Activated CD4-positive, alpha-beta T cell treated with anti-CD3 and anti-CD28 coated beads for 24 hours (primary cell): ENCODE measurements at regions not wholly inside any gene's neighbourhood (a gene's known extent, or its start where the extent isn't known, plus 50 kb on each side); places are given as distances from the start of the nearest gene placed in this dataset.

Experiments
- DNase-seq, 2 donors: peaks; one replicate each; pipeline ENCODE4 v3.0.0-alpha.2; 2020; ENCODE audit warnings: low read depth in 2 of 2

DNA sequence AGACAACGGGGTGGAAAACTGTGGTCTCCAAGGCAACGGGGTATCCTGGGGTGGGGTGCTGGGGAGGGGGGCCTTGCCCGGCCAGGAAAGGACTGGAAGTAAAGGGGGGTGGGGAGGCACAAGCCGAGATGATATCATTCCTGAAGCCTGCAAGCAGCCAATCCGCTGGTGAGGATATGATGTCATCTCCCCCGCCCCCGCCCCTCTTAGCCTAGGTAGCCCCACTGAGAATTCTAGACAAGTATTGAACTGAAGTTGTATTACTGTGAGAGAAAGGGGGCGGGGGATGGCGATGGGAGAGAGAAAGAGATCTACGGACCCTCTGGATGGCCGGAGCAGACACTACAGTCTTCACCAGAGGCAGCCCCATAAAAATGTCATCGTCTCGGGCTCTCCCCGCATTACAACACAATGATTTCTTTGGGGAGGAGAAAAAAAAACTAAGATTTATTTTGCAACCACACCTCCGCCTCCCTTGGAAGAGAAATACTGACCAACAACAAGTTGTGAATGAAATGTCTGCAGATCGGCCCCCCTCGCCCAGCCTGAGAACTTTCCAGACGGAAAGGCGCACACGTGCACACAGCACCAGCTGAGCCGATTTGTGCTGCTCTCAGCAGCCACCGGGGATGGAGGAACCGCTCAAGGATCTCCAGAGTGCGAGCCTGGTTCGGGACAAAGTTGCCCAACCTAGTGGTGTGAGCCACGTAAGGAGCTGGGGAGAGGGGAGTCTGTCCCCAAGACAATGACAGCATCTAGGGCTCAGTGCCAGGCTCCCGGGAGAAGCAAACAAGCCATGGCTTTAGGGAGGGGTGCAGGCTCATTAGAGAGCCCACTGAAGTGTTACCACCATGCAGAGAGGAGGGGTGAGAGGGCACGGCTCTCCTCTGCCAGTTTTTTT lies 222.1 kb downstream of the SOX9 start:
- DNase-seq: no peak

GRCh38 chr17:72343911-72344310 lies 223.1 kb downstream of the SOX9 start:
- no peak for DNase-seq

DNA sequence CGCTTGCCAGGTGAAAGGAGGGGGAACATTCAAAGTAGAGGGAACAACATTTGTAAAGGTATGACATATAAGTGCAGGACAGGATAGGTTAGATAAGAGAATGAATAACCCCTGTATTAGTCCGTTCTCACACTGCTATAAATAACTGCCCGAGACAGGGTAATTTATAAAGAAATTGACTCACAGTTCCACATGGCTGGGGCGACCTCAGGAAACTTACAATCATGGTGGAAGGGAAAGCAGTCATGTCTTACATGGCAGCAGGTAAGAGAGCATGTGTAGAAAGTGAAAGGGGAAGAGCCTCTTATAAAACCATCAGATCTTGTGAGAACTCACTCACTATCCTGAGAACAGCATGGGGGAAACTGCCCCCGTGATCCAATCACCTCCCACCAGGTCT lies 223.8 kb downstream of the SOX9 start:
- no peak for DNase-seq

GRCh38 chr17:72345088-72345487 lies 224.3 kb downstream of the SOX9 start:
- DNase-seq: no peak

GRCh38 chr17:72345536-72345935 lies 224.7 kb downstream of the SOX9 start:
- DNase-seq: no peak

DNA sequence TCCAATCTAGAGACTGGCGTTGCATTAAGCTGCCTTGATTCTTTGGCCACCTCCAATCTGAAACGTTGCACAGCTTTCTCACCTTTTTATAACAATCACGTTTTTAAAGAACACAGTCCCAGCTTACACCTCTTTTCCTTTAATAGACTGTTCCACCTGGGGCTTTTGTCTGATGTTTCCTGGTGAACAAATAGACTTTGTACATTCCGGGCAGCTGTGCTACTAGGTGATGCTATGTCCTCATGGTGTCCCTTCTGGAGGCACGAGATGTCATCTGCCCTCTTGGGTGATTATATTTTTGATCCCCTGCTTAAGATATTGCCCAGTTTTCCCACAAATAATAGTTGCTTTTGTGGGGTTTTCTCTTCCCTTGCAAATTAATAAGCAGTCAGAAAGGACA lies 225.5 kb downstream of the SOX9 start:
- no peak for DNase-seq

- DNase-seq: no peak
Measured at GRCh38 chr17:72349011-72349410, 228.2 kb downstream of the SOX9 start.

DNA sequence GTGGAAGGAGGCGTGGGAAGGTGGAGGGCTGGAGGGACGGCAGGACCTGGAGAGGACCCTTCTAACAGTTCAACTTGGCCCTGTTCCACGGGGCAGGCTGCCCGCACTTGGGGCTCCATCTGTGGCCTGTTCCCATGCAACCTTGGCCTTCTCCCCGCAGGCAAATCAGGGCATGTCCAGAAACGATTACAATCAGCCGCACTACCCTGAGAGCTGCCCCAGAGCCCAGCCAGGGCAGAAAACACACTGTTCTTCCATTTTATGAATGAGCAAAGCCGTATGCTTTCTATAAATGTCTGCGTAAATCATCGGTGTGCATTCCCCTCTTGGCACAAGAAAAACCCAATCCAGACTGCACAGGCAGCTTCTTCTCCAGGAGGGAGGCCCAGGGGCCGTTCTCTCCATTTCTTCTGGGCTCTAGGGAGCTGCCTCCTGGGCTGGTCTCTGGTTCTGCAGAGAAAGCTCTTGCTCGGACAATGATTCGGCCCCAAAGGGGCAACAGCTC lies 228.7 kb downstream of the SOX9 start:
- no peak for DNase-seq

DNA sequence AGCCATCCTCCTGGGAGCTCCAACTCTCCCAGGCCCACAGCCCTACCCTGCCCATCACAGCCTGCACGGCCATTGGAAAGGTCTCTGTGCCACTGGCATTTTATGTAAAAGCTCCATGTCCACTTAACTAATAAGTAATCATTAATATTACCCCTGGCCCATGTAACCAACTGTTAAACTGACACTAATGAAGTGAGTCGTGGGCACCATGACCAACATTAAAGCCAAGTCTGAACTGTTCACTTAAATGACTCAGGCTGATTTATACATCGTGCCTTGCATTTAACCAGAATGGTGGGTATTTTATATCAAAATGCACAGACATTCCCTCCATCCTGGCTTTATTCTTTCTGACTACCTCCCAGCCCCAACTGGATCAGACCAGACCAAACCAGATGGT lies 229.3 kb downstream of the SOX9 start:
- no peak for DNase-seq

DNA sequence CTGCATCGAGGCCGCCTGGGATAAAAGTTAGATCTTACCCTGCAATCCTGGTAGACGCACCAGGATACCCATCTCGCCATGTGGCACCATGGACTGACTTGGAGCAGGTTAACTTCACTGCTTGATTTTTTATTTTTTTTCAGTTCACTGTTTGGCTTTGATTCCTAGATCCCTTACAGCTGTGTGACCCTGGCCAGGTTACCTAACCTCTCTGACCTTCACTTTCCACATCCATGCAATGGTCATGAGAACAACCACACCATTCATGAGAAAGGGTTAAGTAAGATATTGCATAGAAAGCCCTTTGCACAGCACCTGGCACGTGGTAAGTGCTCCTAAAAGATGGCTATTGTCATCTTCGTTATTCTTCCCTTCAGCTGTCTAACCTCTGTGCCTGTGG lies 230.5 kb downstream of the SOX9 start:
- no peak for DNase-seq

GRCh38 chr17:72351884-72352346 lies 231.1 kb downstream of the SOX9 start:
- DNase-seq: no peak

- no peak for DNase-seq
Measured at GRCh38 chr17:72353502-72353901, 232.7 kb downstream of the SOX9 start.

GRCh38 chr17:72354071-72354470 lies 233.3 kb downstream of the SOX9 start:
- DNase-seq: no peak

DNA sequence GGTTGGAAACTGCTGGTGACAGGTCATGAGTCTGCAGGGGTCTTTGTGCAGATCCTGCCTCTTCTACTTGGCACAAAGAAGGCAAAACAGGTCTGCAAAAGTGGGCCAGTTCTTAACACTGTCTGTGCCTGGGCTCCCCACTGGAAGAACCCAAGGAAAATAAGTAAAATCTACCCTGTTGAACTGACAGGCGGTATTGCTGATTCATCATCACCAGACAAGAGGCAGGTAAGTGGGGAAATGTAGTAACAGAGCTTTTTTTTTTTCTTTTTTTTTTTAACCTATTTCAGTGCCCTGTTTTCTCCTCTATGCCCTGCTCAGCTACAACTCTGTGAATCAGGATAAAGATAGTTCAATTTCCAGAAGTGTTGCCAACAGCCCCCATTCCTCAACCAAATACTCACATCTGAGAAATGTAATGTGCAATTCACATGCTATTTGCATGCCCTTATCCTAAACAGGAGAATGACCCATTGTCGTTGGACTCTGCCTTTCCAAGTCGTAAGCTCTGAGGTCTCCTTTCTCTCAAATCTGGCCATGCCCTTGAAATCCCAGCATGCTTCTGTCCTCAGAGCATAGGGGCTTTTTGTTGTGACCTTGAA lies 237.0 kb downstream of the SOX9 start:
- DNase-seq: no peak

DNA sequence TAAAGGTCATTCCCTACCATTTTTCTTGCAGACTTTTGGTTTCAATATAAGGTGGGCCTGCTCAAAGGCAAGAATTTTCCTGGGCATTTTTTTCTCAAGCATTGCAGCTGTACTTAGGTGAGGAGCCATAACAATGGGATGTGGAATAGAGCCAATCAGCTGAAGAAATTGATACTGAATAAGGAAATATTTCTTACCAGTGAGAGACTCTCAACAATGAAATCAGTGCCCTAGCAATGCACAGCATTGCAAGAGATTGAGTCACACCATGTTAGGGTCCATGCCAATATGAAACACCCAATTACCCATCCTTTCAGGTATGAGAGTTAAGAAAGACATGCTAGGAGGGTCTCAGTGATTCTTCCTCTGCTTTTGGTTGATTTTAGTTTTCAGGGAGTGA lies 237.6 kb downstream of the SOX9 start:
- DNase-seq: no peak

DNA sequence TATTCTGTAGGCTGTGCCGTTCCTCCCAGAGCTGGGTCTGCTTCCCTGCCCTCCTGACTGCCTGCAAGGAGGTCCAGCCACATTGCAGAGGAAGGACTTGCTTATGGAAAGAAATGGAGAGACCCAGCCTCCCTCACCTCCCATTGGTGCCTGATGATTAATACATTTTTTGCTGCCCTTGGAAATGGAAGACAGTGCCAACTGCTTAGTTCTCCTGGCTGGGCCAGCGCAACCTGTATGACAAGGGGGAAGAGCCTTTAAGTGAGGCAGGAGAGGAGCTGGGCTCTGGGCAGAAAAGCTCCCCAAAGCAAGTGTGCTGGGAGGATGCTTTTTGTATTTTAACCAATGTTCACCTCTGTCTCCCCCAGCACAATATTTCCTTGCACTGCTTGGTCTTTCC lies 238.5 kb downstream of the SOX9 start:
- DNase-seq: no peak

GRCh38 chr17:72359811-72360210 lies 239.0 kb downstream of the SOX9 start:
- DNase-seq: no peak

GRCh38 chr17:72360386-72360940 lies 239.6 kb downstream of the SOX9 start:
- DNase-seq: no peak

DNA sequence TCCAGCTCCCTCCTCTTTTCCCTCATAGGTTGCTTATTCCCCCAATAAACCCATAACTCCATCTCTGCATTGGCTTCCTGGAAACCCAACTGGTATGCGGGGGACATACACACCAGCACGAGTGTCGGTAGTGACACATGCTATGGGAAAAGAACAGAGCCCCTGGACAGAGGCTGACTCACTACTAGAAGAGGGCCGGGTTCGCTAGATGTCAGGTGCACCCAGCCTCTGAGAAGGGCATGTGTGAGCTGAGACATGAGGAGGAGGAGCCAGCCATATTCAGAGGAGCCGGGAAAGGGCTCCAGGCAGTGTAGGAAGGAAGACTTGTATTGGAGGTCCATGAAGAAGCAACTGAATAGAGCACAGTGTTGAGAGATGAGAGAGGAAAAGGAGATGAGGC lies 241.1 kb downstream of the SOX9 start:
- DNase-seq: no peak

DNA sequence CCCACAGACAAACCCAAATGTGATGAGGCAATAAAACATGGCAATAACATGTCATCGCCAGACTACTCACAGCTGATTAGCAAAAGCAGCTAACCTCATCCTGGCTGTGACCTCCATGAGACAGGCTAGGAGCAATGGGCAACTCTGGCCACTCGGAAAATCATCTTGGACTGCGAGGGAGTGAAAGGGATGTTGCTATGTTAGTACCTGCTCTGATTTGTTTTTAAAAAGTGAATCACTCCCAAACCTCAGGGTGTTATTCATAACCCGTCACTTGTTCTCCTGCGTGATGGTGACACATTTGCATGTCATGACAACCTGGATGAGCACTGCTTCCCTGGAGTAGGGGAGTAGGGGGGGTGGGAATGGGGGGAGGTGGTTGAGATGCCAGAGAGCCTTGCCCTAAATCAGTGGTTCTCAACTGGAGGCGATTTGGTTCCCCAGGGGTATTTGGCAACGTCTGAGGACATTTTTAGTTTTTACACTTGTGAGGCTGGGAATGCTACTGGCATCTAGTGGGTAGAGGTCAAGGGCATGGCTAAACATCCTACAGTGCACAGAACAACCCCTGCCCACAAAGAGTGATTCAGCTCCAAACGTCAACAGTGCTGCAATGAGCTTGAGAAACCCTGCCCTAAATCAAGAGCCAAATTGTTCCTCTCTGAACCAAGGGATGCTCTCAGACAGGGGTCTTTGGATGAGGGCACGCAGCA lies 241.7 kb downstream of the SOX9 start:
- DNase-seq: no peak

DNA sequence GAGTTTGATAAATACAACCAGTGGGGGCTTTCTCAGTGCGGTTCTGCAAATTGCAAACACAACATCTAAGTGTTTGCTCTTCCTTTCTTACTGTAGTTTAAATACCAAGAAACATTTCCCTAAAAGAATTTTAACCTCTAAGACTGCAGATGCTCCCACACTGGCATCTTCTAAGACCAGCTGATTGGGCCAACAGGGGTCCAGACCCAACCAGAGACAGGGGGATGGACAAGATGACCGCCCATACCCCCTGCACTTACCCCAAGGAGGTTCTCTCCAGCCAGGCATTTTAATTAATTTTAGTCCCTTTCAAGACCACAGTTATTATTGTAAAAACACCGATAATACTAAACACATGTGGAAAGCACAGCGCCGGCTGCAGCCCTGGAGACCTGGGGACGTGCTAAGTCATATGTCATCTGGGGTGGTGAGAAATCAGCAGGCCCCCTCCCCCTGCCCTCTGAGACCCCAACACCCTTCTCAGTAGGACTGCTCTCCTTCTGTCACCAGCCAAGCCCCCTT lies 242.3 kb downstream of the SOX9 start:
- no peak for DNase-seq

GRCh38 chr17:72365857-72366414 lies 245.1 kb downstream of the SOX9 start:
- DNase-seq: no peak
